ENCODE measurements at regions not wholly inside any gene's neighbourhood (a gene's known extent, or its start where the extent isn't known, plus 50 kb on each side); places are given as distances from the start of the nearest gene placed in this dataset.

DNA sequence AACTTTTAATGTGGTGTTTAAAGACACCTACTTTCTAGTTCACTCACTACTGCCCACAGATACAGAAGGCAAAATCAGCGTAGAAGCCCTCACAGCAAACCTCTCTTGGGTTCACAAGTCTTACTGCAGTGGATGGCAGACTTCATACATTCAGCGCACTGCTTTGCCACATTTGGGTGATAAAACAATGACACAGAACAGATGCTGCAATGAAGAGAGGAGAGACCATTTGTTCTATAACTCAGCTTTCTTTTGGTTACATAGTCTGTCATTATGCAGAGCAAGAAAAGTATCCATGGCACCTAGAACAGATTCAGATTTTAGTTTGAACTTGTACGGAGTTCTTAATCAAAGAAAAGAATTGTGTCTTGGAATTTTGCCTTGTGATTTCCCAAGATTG lies 459.0 kb downstream of the BCAT1 start:
- DNase-seq (ENCODE audit: low read depth) = peak; percentile 35
- no peak overlapping the region for H3K4me3 ChIP-seq (ENCODE audit: low read depth, low read length)
- TF ChIP-seq, protein P1, sequence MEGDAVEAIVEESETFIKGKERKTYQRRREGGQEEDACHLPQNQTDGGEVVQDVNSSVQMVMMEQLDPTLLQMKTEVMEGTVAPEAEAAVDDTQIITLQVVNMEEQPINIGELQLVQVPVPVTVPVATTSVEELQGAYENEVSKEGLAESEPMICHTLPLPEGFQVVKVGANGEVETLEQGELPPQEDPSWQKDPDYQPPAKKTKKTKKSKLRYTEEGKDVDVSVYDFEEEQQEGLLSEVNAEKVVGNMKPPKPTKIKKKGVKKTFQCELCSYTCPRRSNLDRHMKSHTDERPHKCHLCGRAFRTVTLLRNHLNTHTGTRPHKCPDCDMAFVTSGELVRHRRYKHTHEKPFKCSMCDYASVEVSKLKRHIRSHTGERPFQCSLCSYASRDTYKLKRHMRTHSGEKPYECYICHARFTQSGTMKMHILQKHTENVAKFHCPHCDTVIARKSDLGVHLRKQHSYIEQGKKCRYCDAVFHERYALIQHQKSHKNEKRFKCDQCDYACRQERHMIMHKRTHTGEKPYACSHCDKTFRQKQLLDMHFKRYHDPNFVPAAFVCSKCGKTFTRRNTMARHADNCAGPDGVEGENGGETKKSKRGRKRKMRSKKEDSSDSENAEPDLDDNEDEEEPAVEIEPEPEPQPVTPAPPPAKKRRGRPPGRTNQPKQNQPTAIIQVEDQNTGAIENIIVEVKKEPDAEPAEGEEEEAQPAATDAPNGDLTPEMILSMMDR (IDR thresholded peaks at IDR 0.05; ENCODE audit: insufficient read depth, low read depth, low read length) = no peak

- DNase-seq (ENCODE audit: low read depth) = no peak
- TF ChIP-seq, protein P1 (IDR thresholded peaks at IDR 0.05; ENCODE audit: insufficient read depth, low read depth, low read length) = no peak
- H3K4me3 ChIP-seq (ENCODE audit: low read depth, low read length) = no peak overlapping the region
Measured at GRCh38 chr12:24488906-24489619, 459.8 kb downstream of the BCAT1 start.

- no peak overlapping the region for H3K4me3 ChIP-seq (ENCODE audit: low read depth, low read length)
- TF ChIP-seq, protein P1 (IDR thresholded peaks at IDR 0.05; ENCODE audit: insufficient read depth, low read depth, low read length) = no peak
- no peak for DNase-seq (ENCODE audit: low read depth)
Measured at GRCh38 chr12:24488091-24488596, 460.8 kb downstream of the BCAT1 start.

- no peak for DNase-seq (ENCODE audit: low read depth)
- TF ChIP-seq, protein P1 (IDR thresholded peaks at IDR 0.05; ENCODE audit: insufficient read depth, low read depth, low read length) = no peak
- no peak overlapping the region for H3K4me3 ChIP-seq (ENCODE audit: low read depth, low read length)
Measured at GRCh38 chr12:24487606-24488005, 461.3 kb downstream of the BCAT1 start.

DNA sequence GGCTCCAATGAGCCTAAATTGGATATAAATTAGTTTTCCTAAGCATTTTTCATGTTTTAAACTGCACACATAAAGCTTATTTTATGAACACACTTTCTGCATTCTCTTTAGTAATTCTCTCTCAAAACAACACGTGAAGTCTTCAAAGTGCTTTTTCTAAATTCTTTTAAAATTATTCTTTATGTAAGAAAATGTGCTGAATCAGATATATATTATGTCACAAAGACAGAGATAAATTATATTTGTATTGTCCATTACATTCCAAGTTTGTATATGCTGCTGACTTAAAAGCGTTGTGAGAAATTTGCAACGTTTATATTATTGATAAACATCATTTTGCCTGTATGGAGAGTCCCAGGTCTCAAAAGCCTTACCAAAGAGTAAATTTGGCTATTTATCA lies 465.2 kb downstream of the BCAT1 start:
- TF ChIP-seq, protein P1 (IDR thresholded peaks at IDR 0.05; ENCODE audit: insufficient read depth, low read depth, low read length) = no peak
- H3K4me3 ChIP-seq (ENCODE audit: low read depth, low read length) = no peak overlapping the region
- no peak for DNase-seq (ENCODE audit: low read depth)

GRCh38 chr12:24482882-24483604 lies 465.9 kb downstream of the BCAT1 start:
- TF ChIP-seq, protein P1 (IDR thresholded peaks at IDR 0.05; ENCODE audit: insufficient read depth, low read depth, low read length) = no peak
- no peak for DNase-seq (ENCODE audit: low read depth)
- H3K4me3 ChIP-seq (ENCODE audit: low read depth, low read length) = no peak overlapping the region

Data from fibroblast of villous mesenchyme (primary cell).